ENCODE measurements at regions not wholly inside any gene's neighbourhood (a gene's known extent, or its start where the extent isn't known, plus 50 kb on each side); places are given as distances from the start of the nearest gene placed in this dataset.

GRCh38 chrX:45381841-45382240 is 181.2 kb upstream of the DIPK2B start:
- TF ChIP-seq CTCF (IDR thresholded peaks at IDR 0.05) (no peak), EZH2 (IDR thresholded peaks at IDR 0.05) (no peak)

Data from neural progenitor cell (in vitro differentiated cells).